Liver (tissue), 8 donors: ENCODE measurements at regions not wholly inside any gene's neighbourhood (a gene's known extent, or its start where the extent isn't known, plus 50 kb on each side); places are given as distances from the start of the nearest gene placed in this dataset.

ENCODE experiments used
- DNase-seq: peaks from one replicate; pipeline ENCODE4 v3.0.0-alpha.2; 2017; ENCODE audit warnings: low spot score
- H3K27ac ChIP-seq, 2 donors: one replicate each; pipeline ENCODE4 v1.7.0; 2013; ENCODE audit warnings: inconsistent platforms in 2 of 2, low read length in 2 of 2, control low read depth in 1 of 2, low read depth in 1 of 2, mild to moderate bottlenecking in 1 of 2
- H3K27me3 ChIP-seq, 4 donors: one replicate each; pipeline versions ENCODE4 v1.6.1 to v1.7.0; 2013; ENCODE audit warnings: low read length in 3 of 4, inconsistent platforms in 1 of 4, mild to moderate bottlenecking in 1 of 4, moderate library complexity in 1 of 4; ENCODE audit not compliant: control insufficient read depth in 4 of 4, insufficient read depth in 4 of 4
- H3K36me3 ChIP-seq, 4 donors: one replicate each; pipeline versions ENCODE4 v1.6.1 to v1.7.0; 2013; ENCODE audit warnings: low read length in 3 of 4, mild to moderate bottlenecking in 3 of 4, low read depth in 1 of 4, moderate library complexity in 1 of 4; ENCODE audit not compliant: control insufficient read depth in 4 of 4, insufficient read depth in 3 of 4
- H3K4me1 ChIP-seq, 4 donors: one replicate each; pipeline versions ENCODE4 v1.6.1 to v1.7.0; 2013; ENCODE audit warnings: low read length in 3 of 4, mild to moderate bottlenecking in 3 of 4, moderate library complexity in 1 of 4; ENCODE audit not compliant: control insufficient read depth in 4 of 4, insufficient read depth in 4 of 4
- H3K4me3 ChIP-seq, 3 donors: one replicate each; pipeline versions ENCODE4 v1.6.1 to v1.7.0; 2013; ENCODE audit warnings: low read length in 3 of 3, control low read depth in 1 of 3, low read depth in 1 of 3, mild to moderate bottlenecking in 1 of 3
- H3K9ac ChIP-seq, 2 donors: one replicate each; pipeline ENCODE4 v1.7.0; 2013; ENCODE audit warnings: low read length in 2 of 2, mild to moderate bottlenecking in 2 of 2, moderate library complexity in 2 of 2, control low read depth in 1 of 2, low read depth in 1 of 2
- H3K9me3 ChIP-seq, 4 donors: one replicate each; pipeline versions ENCODE4 v1.6.1 to v1.7.0; 2013; ENCODE audit warnings: low read length in 3 of 4; ENCODE audit not compliant: control insufficient read depth in 4 of 4
- ATF3 ChIP-seq: IDR thresholded peaks from 2 replicates; pipeline ENCODE4 v1.6.1; 2016; ENCODE audit warnings: antibody characterized with exemption
- CTCF ChIP-seq: fragments of 150-350 bp; IDR thresholded peaks from 2 replicates; pipeline ENCODE4 v1.5.1; 2017; ENCODE audit warnings: improper control_type of control experiment, low read depth, low read length; ENCODE audit not compliant: missing input control
- EGR1 ChIP-seq, 2 donors: IDR thresholded peaks; 2 replicates each; pipeline ENCODE4 v1.6.1; 2016 to 2018; ENCODE audit warnings: antibody characterized with exemption in 2 of 2, low read depth in 2 of 2
- FOXA1 ChIP-seq: IDR thresholded peaks from 2 replicates; pipeline ENCODE4 v1.6.1; 2016; ENCODE audit warnings: antibody characterized with exemption
- FOXA2 ChIP-seq: IDR thresholded peaks from 2 replicates; pipeline ENCODE4 v1.6.1; 2016; ENCODE audit warnings: antibody characterized with exemption
- GABPA ChIP-seq, 2 donors: IDR thresholded peaks in 1 of 2; conservative IDR thresholded peaks in 1 of 2; 2 replicates each; pipeline ENCODE4 v1.6.1; 2016; ENCODE audit warnings: antibody characterized with exemption in 2 of 2, mild to moderate bottlenecking in 1 of 2, moderate library complexity in 1 of 2
- HNF4A ChIP-seq, 2 donors: conservative IDR thresholded peaks; 2 replicates each; pipeline ENCODE4 v1.6.1; 2016; ENCODE audit warnings: antibody characterized with exemption in 2 of 2, mild to moderate bottlenecking in 2 of 2
- HNF4G ChIP-seq: IDR thresholded peaks from 2 replicates; pipeline ENCODE4 v1.6.1; 2016; ENCODE audit warnings: antibody characterized with exemption
- JUND ChIP-seq, 2 donors: IDR thresholded peaks; 2 replicates each; pipeline ENCODE4 v1.6.1; 2016; ENCODE audit warnings: antibody characterized with exemption in 2 of 2
- NR2F2 ChIP-seq: IDR thresholded peaks from 2 replicates; pipeline ENCODE4 v1.6.1; 2016; ENCODE audit warnings: antibody characterized with exemption
- RAD21 ChIP-seq, 2 donors: IDR thresholded peaks; 2 replicates each; pipeline ENCODE4 v1.6.1; 2016; ENCODE audit warnings: antibody characterized with exemption in 2 of 2, mild to moderate bottlenecking in 2 of 2
- RXRA ChIP-seq, 2 donors: IDR thresholded peaks; 2 replicates each; pipeline ENCODE4 v1.6.1; 2017 to 2018; ENCODE audit warnings: antibody characterized with exemption in 2 of 2, mild to moderate bottlenecking in 1 of 2
- SP1 ChIP-seq: IDR thresholded peaks from 2 replicates; pipeline ENCODE4 v1.6.1; 2018; ENCODE audit warnings: antibody characterized with exemption, mild to moderate bottlenecking
- TAF1 ChIP-seq: conservative IDR thresholded peaks from 2 replicates; pipeline ENCODE4 v1.6.1; 2016; ENCODE audit warnings: antibody characterized with exemption, mild to moderate bottlenecking
- ZBTB33 ChIP-seq: IDR thresholded peaks from 2 replicates; pipeline ENCODE4 v1.6.1; 2016; ENCODE audit warnings: antibody characterized with exemption
- WGBS: extraction: QIAGEN DNeasy Blood & Tissue Kit; methylation state at CpG from one replicate; pipeline ENCODE4 v1.1.7; 2013; 5-methylcytosine and 5-hydroxymethylcytosine counted together
- TF ChIP-seq, protein P1 (sequence below): IDR thresholded peaks from 2 replicates; pipeline ENCODE4 v1.6.1; 2016; ENCODE audit warnings: antibody characterized with exemption, mild to moderate bottlenecking
- donor health status: healthy.
- donor health status: healthy.
- donor health status: healthy.
- donor health status: healthy.
- donor health status: healthy.

DNA sequence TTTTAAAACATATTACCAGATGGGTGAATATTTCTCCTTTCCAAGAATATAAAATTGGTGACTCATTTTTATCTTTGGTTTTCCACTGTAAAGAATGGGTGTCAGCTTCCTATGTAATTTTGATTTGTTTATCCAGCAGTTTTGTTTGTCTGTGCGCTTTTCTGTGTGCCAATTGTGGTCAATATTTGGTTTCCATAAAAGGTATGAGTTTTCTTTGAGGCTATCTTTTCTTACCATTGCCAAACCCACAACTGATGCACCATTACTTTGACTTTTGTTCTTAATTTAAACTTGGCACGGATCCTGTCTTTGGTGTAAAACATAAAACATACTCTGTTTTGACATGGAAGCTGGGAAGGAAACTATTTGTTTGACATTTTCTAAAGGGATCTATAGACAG, 78.8 kb upstream of the NAV3 start:
- H3K27me3 ChIP-seq, result no peaks in the 10 kb centered on the region
- WGBS, result 51% methylated on average over 2 of the region's 2 CpGs
- H3K9me3 ChIP-seq, result no peaks in the 10 kb centered on the region
- TF ChIP-seq ZBTB33 (no peak), FOXA1 (no peak), JUND (IDR thresholded peaks at IDR 0.05) (no peak), RXRA (IDR thresholded peaks at IDR 0.05) (no peak), GABPA (IDR thresholded peaks at IDR 0.05 in 1 of 2, conservative IDR thresholded peaks at IDR 0.05 in 1 of 2) (no peak), CTCF (no peak), FOXA2 (no peak)
- H3K36me3 ChIP-seq, result no peaks in the 10 kb centered on the region
- no peak overlapping the region for H3K9ac ChIP-seq
- H3K4me1 ChIP-seq, result no peaks in the 10 kb centered on the region
- H3K4me3 ChIP-seq, result no peak overlapping the region
- no peak overlapping the region for H3K27ac ChIP-seq
- no peak for DNase-seq

DNA sequence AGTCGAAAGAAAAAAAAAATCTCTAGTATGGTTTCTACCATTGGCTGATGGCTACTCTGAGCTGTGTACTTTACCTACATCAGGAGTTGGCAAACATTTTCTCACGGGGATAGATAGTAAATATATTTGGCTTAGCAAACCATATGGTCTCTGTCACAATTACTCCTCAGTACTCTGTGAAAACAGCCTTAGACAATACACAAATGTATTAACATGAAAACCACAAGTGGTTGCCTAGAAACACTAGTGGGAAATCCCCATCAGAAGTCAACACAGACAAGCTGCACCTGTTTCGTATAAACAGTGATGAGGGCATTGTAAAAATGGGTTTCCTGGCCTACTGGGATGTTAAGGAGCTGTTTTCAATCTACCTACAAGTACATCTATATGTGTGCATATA, 84.6 kb upstream of the NAV3 start:
- H3K9ac ChIP-seq, result no peak overlapping the region
- no peak for DNase-seq

More for the DNA sequence above, 84.6 kb upstream of the NAV3 start:
- Histone ChIP-seq H3K36me3 (no peaks in the 10 kb centered on the region), H3K27ac (no peak overlapping the region), H3K9me3 (no peaks in the 10 kb centered on the region), H3K4me1 (no peaks in the 10 kb centered on the region), H3K4me3 (no peak overlapping the region), H3K27me3 (no peaks in the 10 kb centered on the region)
- 57% methylated on average over 3 of the region's 3 CpGs for WGBS
- TF ChIP-seq, protein P1, sequence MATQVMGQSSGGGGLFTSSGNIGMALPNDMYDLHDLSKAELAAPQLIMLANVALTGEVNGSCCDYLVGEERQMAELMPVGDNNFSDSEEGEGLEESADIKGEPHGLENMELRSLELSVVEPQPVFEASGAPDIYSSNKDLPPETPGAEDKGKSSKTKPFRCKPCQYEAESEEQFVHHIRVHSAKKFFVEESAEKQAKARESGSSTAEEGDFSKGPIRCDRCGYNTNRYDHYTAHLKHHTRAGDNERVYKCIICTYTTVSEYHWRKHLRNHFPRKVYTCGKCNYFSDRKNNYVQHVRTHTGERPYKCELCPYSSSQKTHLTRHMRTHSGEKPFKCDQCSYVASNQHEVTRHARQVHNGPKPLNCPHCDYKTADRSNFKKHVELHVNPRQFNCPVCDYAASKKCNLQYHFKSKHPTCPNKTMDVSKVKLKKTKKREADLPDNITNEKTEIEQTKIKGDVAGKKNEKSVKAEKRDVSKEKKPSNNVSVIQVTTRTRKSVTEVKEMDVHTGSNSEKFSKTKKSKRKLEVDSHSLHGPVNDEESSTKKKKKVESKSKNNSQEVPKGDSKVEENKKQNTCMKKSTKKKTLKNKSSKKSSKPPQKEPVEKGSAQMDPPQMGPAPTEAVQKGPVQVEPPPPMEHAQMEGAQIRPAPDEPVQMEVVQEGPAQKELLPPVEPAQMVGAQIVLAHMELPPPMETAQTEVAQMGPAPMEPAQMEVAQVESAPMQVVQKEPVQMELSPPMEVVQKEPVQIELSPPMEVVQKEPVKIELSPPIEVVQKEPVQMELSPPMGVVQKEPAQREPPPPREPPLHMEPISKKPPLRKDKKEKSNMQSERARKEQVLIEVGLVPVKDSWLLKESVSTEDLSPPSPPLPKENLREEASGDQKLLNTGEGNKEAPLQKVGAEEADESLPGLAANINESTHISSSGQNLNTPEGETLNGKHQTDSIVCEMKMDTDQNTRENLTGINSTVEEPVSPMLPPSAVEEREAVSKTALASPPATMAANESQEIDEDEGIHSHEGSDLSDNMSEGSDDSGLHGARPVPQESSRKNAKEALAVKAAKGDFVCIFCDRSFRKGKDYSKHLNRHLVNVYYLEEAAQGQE, result no peak
- TF ChIP-seq JUND (IDR thresholded peaks at IDR 0.05), result no peak
- no peak for TF ChIP-seq HNF4A (conservative IDR thresholded peaks at IDR 0.05)
- TF ChIP-seq HNF4G, result no peak
- no peak for TF ChIP-seq FOXA1
- no peak for TF ChIP-seq RAD21 (IDR thresholded peaks at IDR 0.05)
- TF ChIP-seq NR2F2, result no peak
- TF ChIP-seq GABPA (IDR thresholded peaks at IDR 0.05 in 1 of 2, conservative IDR thresholded peaks at IDR 0.05 in 1 of 2), result no peak
- no peak for TF ChIP-seq CTCF
- no peak for TF ChIP-seq RXRA (IDR thresholded peaks at IDR 0.05)
- TF ChIP-seq ATF3, result no peak
- TF ChIP-seq TAF1, result no peak
- TF ChIP-seq SP1, result no peak
- no peak for TF ChIP-seq FOXA2
- TF ChIP-seq ZBTB33, result no peak
- TF ChIP-seq EGR1 (IDR thresholded peaks at IDR 0.05; ENCODE audit: low read depth in 2 of 2), result no peak
